H1 (cell line): ENCODE measurements at regions not wholly inside any gene's neighbourhood (a gene's known extent, or its start where the extent isn't known, plus 50 kb on each side); places are given as distances from the start of the nearest gene placed in this dataset.

ENCODE experiments used
- CTCF ChIA-PET: fragments of 300-600 bp; sonication (Branson Sonifier 250); formaldehyde crosslinking; loops from one replicate; lab custom pipeline; 2021; ENCODE audit not compliant: partially characterized antibody; lab: Charles Lee
- POLR2A ChIA-PET: fragments of 300-600 bp; sonication (Branson Sonifier 250); formaldehyde crosslinking; loops from one replicate; lab custom pipeline; 2021; ENCODE audit warnings: inconsistent platforms; ENCODE audit not compliant: partially characterized antibody; lab: Charles Lee
- DNase-seq, 2 experiments: peaks; one replicate each; pipeline versions ENCODE4 v3.0.0 to v3.0.0-alpha.2; 2010 to 2022; ENCODE audit warnings: low spot score in 2 of 2, low read depth in 1 of 2, mixed read lengths in 1 of 2
- FAIRE-seq: peaks from 2 replicates; lab custom pipeline; 2011; peaks lifted over from hg19 to GRCh38; lab: Jason Lieb, UNC
- H2AFZ ChIP-seq: 2 replicates; pipeline ENCODE4 v1.8.1; 2012; ENCODE audit warnings: low read length, inconsistent platforms
- H2AK5ac ChIP-seq: 2 replicates; pipeline ENCODE4 v1.6.1; 2013; ENCODE audit warnings: low read depth, low read length
- H2BK120ac ChIP-seq: replicated peaks from 2 replicates; pipeline ENCODE3; 2013; ENCODE audit warnings: low read depth, low read length, inconsistent platforms
- H2BK12ac ChIP-seq: 2 replicates; pipeline ENCODE4 v1.6.1; 2013; ENCODE audit warnings: low read depth, low read length
- H2BK15ac ChIP-seq: 2 replicates; pipeline ENCODE4 v1.6.1; 2013; ENCODE audit warnings: low read length
- H2BK20ac ChIP-seq: 2 replicates; pipeline ENCODE4 v1.6.1; 2013; ENCODE audit warnings: low read length
- H2BK5ac ChIP-seq: 2 replicates; pipeline ENCODE4 v1.6.1; 2013; ENCODE audit warnings: low read depth, low read length
- H3K14ac ChIP-seq: 2 replicates; pipeline ENCODE4 v1.6.1; 2013; ENCODE audit warnings: inconsistent platforms; ENCODE audit not compliant: insufficient read length
- H3K18ac ChIP-seq: 2 replicates; pipeline ENCODE4 v1.6.1; 2013; ENCODE audit warnings: low read length; ENCODE audit errors: extremely low read depth
- H3K23ac ChIP-seq: 2 replicates; pipeline ENCODE4 v1.6.1; 2013; ENCODE audit warnings: inconsistent platforms; ENCODE audit not compliant: insufficient read length
- H3K23me2 ChIP-seq: 2 replicates; pipeline ENCODE4 v1.6.1; 2013; ENCODE audit warnings: low read depth, low read length
- H3K27ac ChIP-seq: 2 replicates; pipeline ENCODE4 v1.6.1; 2011; ENCODE audit warnings: low read depth, low read length, inconsistent platforms
- H3K27me3 ChIP-seq, 4 experiments: replicated peaks in 1 of 4; 1 replicate in 1 of 4; 2 replicates in 3 of 4; pipeline versions ENCODE4 v1.6.1 to v1.8.1; 2011 to 2013; ENCODE audit warnings: low read length in 3 of 4, mild to moderate bottlenecking in 3 of 4, inconsistent platforms in 2 of 4, mixed read lengths in 2 of 4, moderate library complexity in 1 of 4; ENCODE audit not compliant: control insufficient read depth in 3 of 4, insufficient read depth in 3 of 4; ENCODE audit errors: extremely low read depth in 1 of 4
- H3K36me3 ChIP-seq, 4 experiments: 2 replicates each; pipeline versions ENCODE4 v1.6.1 to v1.8.1; 2011 to 2013; ENCODE audit warnings: mild to moderate bottlenecking in 4 of 4, low read length in 3 of 4, moderate library complexity in 2 of 4, control low read depth in 1 of 4, inconsistent platforms in 1 of 4; ENCODE audit not compliant: insufficient read depth in 4 of 4, control insufficient read depth in 2 of 4
- H3K4ac ChIP-seq: replicated peaks from 2 replicates; pipeline ENCODE3; 2013; ENCODE audit warnings: low read length, low read depth, mixed read lengths, inconsistent platforms; ENCODE audit not compliant: insufficient read length
- H3K4me1 ChIP-seq, 4 experiments: replicated peaks in 1 of 4; 1 replicate in 1 of 4; 2 replicates in 3 of 4; pipeline versions ENCODE4 v1.6.1 to v1.8.1; 2011 to 2013; ENCODE audit warnings: low read length in 3 of 4, inconsistent platforms in 2 of 4, mixed read lengths in 1 of 4; ENCODE audit not compliant: insufficient read depth in 4 of 4, control insufficient read depth in 3 of 4
- H3K4me2 ChIP-seq, 2 experiments: 2 replicates each; pipeline versions ENCODE4 v1.6.1 to v1.8.1; 2011 to 2013; ENCODE audit warnings: low read depth in 2 of 2, low read length in 2 of 2, control low read depth in 1 of 2, inconsistent platforms in 1 of 2, mild to moderate bottlenecking in 1 of 2; ENCODE audit not compliant: insufficient read depth in 1 of 2
- H3K4me3 ChIP-seq, 4 experiments: fragments of 200-600, 300-600 bp in 1 of 4; sonication (generic), shearing (Covaris generic), sonication (Bioruptor Twin) in 1 of 4; 2 replicates each; pipeline versions ENCODE4 v1.5.1 to v1.8.1; 2011 to 2016; ENCODE audit warnings: low read length in 4 of 4, low read depth in 3 of 4, control low read depth in 2 of 4, inconsistent platforms in 2 of 4, mild to moderate bottlenecking in 2 of 4, mixed read lengths in 1 of 4, moderate library complexity in 1 of 4; ENCODE audit not compliant: insufficient read depth in 2 of 4; ENCODE audit errors: extremely low read depth in 1 of 4
- H3K56ac ChIP-seq: replicated peaks from 2 replicates; pipeline ENCODE3; 2013; ENCODE audit warnings: low read depth, mild to moderate bottlenecking, mixed read lengths, low read length, inconsistent platforms; ENCODE audit not compliant: insufficient read length
- H3K79me1 ChIP-seq: 2 replicates; pipeline ENCODE4 v1.6.1; 2013; ENCODE audit warnings: low read depth, low read length, control low read depth
- H3K79me2 ChIP-seq, 2 experiments: 2 replicates each; pipeline versions ENCODE4 v1.6.1 to v1.8.1; 2012 to 2013; ENCODE audit warnings: low read length in 2 of 2, mild to moderate bottlenecking in 2 of 2, inconsistent platforms in 1 of 2; ENCODE audit not compliant: insufficient read depth in 2 of 2, control insufficient read depth in 1 of 2
- H3K9ac ChIP-seq, 4 experiments: replicated peaks in 1 of 4; 1 replicate in 1 of 4; 2 replicates in 3 of 4; pipeline versions ENCODE4 v1.6.1 to v1.8.1; 2011 to 2013; ENCODE audit warnings: low read depth in 3 of 4, low read length in 3 of 4, control low read depth in 2 of 4, mild to moderate bottlenecking in 2 of 4, moderate library complexity in 2 of 4, inconsistent platforms in 1 of 4; ENCODE audit errors: extremely low read depth in 1 of 4
- H3K9me3 ChIP-seq, 2 experiments: 2 replicates each; pipeline versions ENCODE4 v1.6.1 to v1.8.1; 2012 to 2013; ENCODE audit warnings: mild to moderate bottlenecking in 2 of 2, moderate library complexity in 2 of 2, control low read depth in 1 of 2, inconsistent platforms in 1 of 2, low read depth in 1 of 2, low read length in 1 of 2, mixed read lengths in 1 of 2; ENCODE audit not compliant: insufficient read depth in 2 of 2
- H4K20me1 ChIP-seq, 2 experiments: replicated peaks in 1 of 2; 2 replicates each; pipeline versions ENCODE3 to v1.8.1; 2011 to 2013; ENCODE audit warnings: inconsistent platforms in 2 of 2, low read length in 2 of 2, mild to moderate bottlenecking in 1 of 2; ENCODE audit not compliant: insufficient read depth in 2 of 2, control insufficient read depth in 1 of 2
- H4K5ac ChIP-seq: 2 replicates; pipeline ENCODE4 v1.6.1; 2013; ENCODE audit warnings: low read length, low read depth, mixed read lengths, inconsistent platforms; ENCODE audit not compliant: insufficient read length
- H4K8ac ChIP-seq: 2 replicates; pipeline ENCODE4 v1.8.0; 2013; ENCODE audit warnings: mild to moderate bottlenecking, moderate library complexity, low read length, inconsistent platforms; ENCODE audit not compliant: insufficient read depth; ENCODE audit errors: extremely low read depth
- H4K91ac ChIP-seq: replicated peaks from 2 replicates; pipeline ENCODE3; 2013; ENCODE audit warnings: low read length, mixed read lengths, inconsistent platforms; ENCODE audit not compliant: insufficient read length
- RAD21 ChIP-seq, 2 experiments: IDR thresholded peaks in 1 of 2; conservative IDR thresholded peaks in 1 of 2; 2 replicates each; pipeline ENCODE4 v1.6.1; 2011; ENCODE audit warnings: low read depth in 2 of 2, low read length in 2 of 2, improper control_type of control experiment in 1 of 2, inconsistent platforms in 1 of 2, mild to moderate bottlenecking in 1 of 2, moderate library complexity in 1 of 2
- TAF1 ChIP-seq: IDR thresholded peaks from 2 replicates; pipeline ENCODE4 v1.6.1; 2011; ENCODE audit warnings: mild to moderate bottlenecking, low read depth, low read length
- YY1 ChIP-seq: IDR thresholded peaks from 2 replicates; pipeline ENCODE4 v1.6.1; 2011; ENCODE audit warnings: low read depth, mild to moderate bottlenecking, low read length
- WGBS, 2 experiments: shearing (Covaris generic) in 1 of 2; methylation state at CpG; one replicate each; pipeline versions ENCODE4 v1.1.6 to v1.1.7; 2013 to 2015; ENCODE audit warnings: low lambda C conversion rate in 2 of 2, mixed read lengths in 2 of 2, inconsistent platforms in 1 of 2, low coverage in 1 of 2, missing lambda C conversion rate in 1 of 2; ENCODE audit not compliant: insufficient replicate concordance in 2 of 2, insufficient coverage in 1 of 2, insufficient read length in 1 of 2; ENCODE audit errors: extremely low coverage in 1 of 2, missing lambda C conversion rate in 1 of 2; 5-methylcytosine and 5-hydroxymethylcytosine counted together

- Histone ChIP-seq H2BK20ac (no peak overlapping the region), H3K14ac (no peak overlapping the region), H3K36me3 (no peaks in the 10 kb centered on the region), H3K4me3 (no peak overlapping the region), H3K27me3 (no peaks in the 10 kb centered on the region), H2AK5ac (no peak overlapping the region), H4K91ac (no peak overlapping the region), H3K9ac (no peak overlapping the region), H3K27ac (no peak overlapping the region), H3K4me2 (no peak overlapping the region), H3K9me3 (peaks cover 83 to 100% of the 10 kb centered on the region in 2 experiments), H4K20me1 (no peaks in the 10 kb centered on the region), H3K4ac (no peak overlapping the region), H3K18ac (no peak overlapping the region), H3K79me1 (no peaks in the 10 kb centered on the region), H4K5ac (no peak overlapping the region), H3K4me1 (no peaks in the 10 kb centered on the region), H3K23me2 (no peaks in the 10 kb centered on the region), H4K8ac (no peak overlapping the region), H3K79me2 (no peaks in the 10 kb centered on the region), H2BK120ac (no peak overlapping the region), H2BK15ac (no peak overlapping the region), H2AFZ (no peak overlapping the region), H2BK5ac (no peak overlapping the region), H3K23ac (no peak overlapping the region), H3K56ac (no peak overlapping the region), H2BK12ac (no peak overlapping the region)
- TF ChIP-seq RAD21 (IDR thresholded peaks at IDR 0.05 in 1 of 2, conservative IDR thresholded peaks at IDR 0.05 in 1 of 2; ENCODE audit: low read depth in 2 of 2, low read length in 2 of 2), result no peak
- TF ChIP-seq YY1, result no peak
- TF ChIP-seq TAF1, result no peak
- WGBS, 2 experiments, result 94% methylated on average over 27 of the region's 27 CpGs; no CpG with 5 or more reads in 1 of the 2 experiments
- CTCF ChIA-PET, result no interaction called here
- FAIRE-seq (no peak), DNase-seq (no peak)
- POLR2A ChIA-PET, result no interaction called here
These were observed 610.3 kb downstream of the TBC1D22A start for GRCh38 chr22:47372596-47373385.
